ENCODE measurements at regions not wholly inside any gene's neighbourhood (a gene's known extent, or its start where the extent isn't known, plus 50 kb on each side); places are given as distances from the start of the nearest gene placed in this dataset.

GRCh38 chr5:126365446-126366198 is 57.6 kb upstream of the GRAMD2B start:
- DNase-seq (ENCODE audit: low spot score) = no peak

GRCh38 chr5:126366199-126366560 is 57.0 kb upstream of the GRAMD2B start:
- no peak for DNase-seq (ENCODE audit: low spot score)

- DNase-seq (ENCODE audit: low spot score) = no peak
These were observed 54.9 kb upstream of the GRAMD2B start for GRCh38 chr5:126368239-126368812.

- no peak for DNase-seq (ENCODE audit: low spot score)
These were observed 54.1 kb upstream of the GRAMD2B start for GRCh38 chr5:126369083-126369482.

GRCh38 chr5:126369995-126370731 is 53.0 kb upstream of the GRAMD2B start:
- DNase-seq (ENCODE audit: low spot score) = no peak

GRCh38 chr5:126370796-126371718 is 52.2 kb upstream of the GRAMD2B start:
- no peak for DNase-seq (ENCODE audit: low spot score)

- peak; percentile 35 for DNase-seq (ENCODE audit: low spot score)
These were observed 49.7 kb upstream of the GRAMD2B start for GRCh38 chr5:126373375-126374108.
